Spleen (tissue), 7 donors: ENCODE measurements at regions not wholly inside any gene's neighbourhood (a gene's known extent, or its start where the extent isn't known, plus 50 kb on each side); places are given as distances from the start of the nearest gene placed in this dataset.
"Not testable (repeated sequence)": the region's sequence is repeated elsewhere in the genome, so short reads cannot be mapped to it uniquely, and the experiment has no call there.

Experiments
- POLR2A ChIP-seq, 3 donors: fragments of 450-650 bp; IDR thresholded peaks; one replicate each; pipeline ENCODE4 v1.5.1; 2017; ENCODE audit warnings: antibody characterized with exemption in 3 of 3, mild to moderate bottlenecking in 1 of 3
- POLR2AphosphoS5 ChIP-seq, 3 donors: sonication (generic); formaldehyde crosslinking; IDR thresholded peaks; one replicate each; pipeline ENCODE4 v1.5.1; 2017; ENCODE audit warnings: antibody characterized with exemption in 3 of 3
- TF ChIP-seq, protein P1 (sequence below), 11 experiments: fragments of 200-600 bp in 7 of 11; fragments of 450-650 bp in 4 of 11; sonication (generic) in 4 of 11; IDR thresholded peaks in 8 of 11; conservative IDR thresholded peaks in 3 of 11; 1 replicate in 7 of 11; 2 replicates in 4 of 11; pipeline versions ENCODE4 v1.4.0 to v1.8.0; 2016 to 2021; ENCODE audit warnings: antibody characterized with exemption in 11 of 11, inconsistent platforms in 4 of 11, mild to moderate bottlenecking in 1 of 11
- donor health status: DM: no; HTN: no; CAD: no; lungs with moderate emphysema.
- donor health status: DM: no; HTN: no; CAD: no.
- donor health status: DM: no; HTN: no; CAD: no.

DNA sequence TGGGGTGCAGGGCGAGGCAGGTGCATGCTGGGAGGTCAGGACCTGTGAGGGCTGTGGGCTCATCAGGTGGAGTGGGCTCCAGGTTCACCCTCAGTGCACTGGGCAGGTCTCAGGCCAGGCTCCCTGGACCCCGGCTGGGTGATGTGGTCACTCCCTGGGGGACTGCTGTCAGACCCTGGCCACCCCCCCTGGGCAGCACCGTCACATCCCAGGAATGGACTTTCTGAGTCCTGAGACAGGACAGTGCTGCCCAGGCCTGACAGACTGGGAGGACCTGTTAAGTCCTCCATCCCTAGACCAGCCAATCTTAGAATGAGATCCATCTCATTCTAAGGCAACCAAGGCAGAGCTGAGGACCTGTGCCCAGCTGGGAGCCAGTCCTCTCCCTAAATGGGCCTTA is 227.2 kb downstream of the CWH43 start:
- TF ChIP-seq, protein P1, sequence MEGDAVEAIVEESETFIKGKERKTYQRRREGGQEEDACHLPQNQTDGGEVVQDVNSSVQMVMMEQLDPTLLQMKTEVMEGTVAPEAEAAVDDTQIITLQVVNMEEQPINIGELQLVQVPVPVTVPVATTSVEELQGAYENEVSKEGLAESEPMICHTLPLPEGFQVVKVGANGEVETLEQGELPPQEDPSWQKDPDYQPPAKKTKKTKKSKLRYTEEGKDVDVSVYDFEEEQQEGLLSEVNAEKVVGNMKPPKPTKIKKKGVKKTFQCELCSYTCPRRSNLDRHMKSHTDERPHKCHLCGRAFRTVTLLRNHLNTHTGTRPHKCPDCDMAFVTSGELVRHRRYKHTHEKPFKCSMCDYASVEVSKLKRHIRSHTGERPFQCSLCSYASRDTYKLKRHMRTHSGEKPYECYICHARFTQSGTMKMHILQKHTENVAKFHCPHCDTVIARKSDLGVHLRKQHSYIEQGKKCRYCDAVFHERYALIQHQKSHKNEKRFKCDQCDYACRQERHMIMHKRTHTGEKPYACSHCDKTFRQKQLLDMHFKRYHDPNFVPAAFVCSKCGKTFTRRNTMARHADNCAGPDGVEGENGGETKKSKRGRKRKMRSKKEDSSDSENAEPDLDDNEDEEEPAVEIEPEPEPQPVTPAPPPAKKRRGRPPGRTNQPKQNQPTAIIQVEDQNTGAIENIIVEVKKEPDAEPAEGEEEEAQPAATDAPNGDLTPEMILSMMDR (IDR thresholded peaks at IDR 0.05 in 8 of 11, conservative IDR thresholded peaks at IDR 0.05 in 3 of 11), result not testable (repeated sequence)
- TF ChIP-seq POLR2AphosphoS5, POLR2A (IDR thresholded peaks at IDR 0.05): not testable (repeated sequence)
